GM18507 (cell line): ENCODE measurements at regions not wholly inside any gene's neighbourhood (a gene's known extent, or its start where the extent isn't known, plus 50 kb on each side); places are given as distances from the start of the nearest gene placed in this dataset.

Experiments used
- DNase-seq: peaks from one replicate; pipeline ENCODE4 v3.0.0; 2011; ENCODE audit warnings: low read depth; ENCODE audit not compliant: insufficient read length; ENCODE audit errors: extremely low spot score
- FAIRE-seq: peaks from 2 replicates; lab custom pipeline; 2011; peaks lifted over from hg19 to GRCh38; lab: Jason Lieb, UNC

DNA sequence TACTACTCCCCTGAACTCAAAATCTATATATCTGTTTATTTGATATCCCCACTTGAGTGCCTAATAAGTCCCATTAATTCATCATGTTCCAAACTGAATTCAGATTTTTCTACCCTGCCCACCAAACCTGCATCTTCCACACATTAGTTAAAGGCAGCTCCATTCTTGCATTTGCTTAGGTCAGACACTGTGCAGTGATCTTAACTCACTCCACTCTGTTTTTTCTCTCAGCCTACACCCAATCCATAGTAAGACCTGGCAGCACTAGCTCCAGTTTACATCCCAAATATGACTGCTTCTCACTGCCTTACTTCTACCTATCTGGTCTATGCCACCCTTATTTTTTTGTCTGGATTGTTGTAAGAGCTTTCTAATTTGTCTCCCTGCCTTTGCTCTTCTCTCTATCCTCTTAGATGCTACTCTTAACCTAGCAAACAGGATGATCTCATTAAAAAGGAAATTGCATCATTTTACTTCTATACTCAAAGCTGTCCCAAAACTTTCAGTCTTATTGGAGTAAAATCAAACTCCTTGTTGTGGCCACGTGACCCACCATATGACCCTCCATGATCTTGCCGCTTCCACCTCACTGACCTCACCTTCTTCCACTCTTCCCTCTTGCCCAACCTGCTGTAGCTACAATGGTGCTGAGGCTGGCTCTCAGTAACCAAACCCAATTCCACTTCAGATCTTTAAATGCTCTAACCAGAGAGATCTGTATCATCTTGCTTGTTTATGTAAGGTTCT lies 274.9 kb upstream of the FANCL start:
- DNase-seq: no peak
- FAIRE-seq: no peak

GRCh38 chr2:58514252-58514651 lies 273.1 kb upstream of the FANCL start:
- FAIRE-seq (no peak), DNase-seq (no peak)

- DNase-seq: no peak
- FAIRE-seq: no peak
Observed at GRCh38 chr2:58512878-58513277, 271.8 kb upstream of the FANCL start.

- FAIRE-seq (no peak), DNase-seq (no peak)
Observed at GRCh38 chr2:58508006-58508405, 266.9 kb upstream of the FANCL start.

DNA sequence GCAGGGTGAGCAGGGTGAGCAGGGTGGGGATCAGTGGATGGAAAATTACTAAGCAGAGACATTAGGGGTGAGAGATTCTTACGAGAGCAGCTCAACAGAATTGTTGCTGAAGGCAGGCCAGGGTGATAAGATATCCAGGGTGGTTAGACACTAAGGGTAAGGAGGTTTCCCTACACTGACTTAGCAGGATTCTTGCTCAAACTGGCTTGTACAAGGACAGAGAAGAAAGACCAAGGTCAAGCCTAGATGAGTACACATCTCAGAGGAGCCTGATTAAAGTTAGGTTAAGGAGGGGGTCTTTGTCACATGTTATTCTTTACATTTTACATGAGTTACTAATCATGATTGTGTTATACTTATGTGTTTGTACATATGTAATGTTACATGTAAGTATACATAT lies 262.8 kb upstream of the FANCL start:
- no peak for FAIRE-seq
- no peak for DNase-seq

DNA sequence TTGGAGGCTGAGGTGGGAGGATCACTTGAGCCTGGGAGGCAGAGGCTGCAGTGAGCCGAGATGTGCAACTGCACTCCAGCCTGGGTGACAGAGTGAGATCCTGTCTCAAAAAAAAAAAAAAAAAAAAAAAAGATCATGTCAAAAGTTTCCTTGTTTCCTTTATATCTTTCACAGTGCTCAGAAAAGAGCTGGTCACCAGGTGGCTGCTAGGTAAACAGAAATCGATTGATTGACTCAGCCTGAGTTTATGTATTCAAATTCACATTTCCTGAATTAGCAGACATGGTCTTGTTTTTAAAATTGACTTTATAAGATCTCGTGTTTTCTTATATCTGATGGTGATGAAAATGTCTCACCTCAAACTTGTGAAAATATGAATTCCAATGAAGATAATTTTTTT lies 261.8 kb upstream of the FANCL start:
- DNase-seq (no peak), FAIRE-seq (no peak)

DNA sequence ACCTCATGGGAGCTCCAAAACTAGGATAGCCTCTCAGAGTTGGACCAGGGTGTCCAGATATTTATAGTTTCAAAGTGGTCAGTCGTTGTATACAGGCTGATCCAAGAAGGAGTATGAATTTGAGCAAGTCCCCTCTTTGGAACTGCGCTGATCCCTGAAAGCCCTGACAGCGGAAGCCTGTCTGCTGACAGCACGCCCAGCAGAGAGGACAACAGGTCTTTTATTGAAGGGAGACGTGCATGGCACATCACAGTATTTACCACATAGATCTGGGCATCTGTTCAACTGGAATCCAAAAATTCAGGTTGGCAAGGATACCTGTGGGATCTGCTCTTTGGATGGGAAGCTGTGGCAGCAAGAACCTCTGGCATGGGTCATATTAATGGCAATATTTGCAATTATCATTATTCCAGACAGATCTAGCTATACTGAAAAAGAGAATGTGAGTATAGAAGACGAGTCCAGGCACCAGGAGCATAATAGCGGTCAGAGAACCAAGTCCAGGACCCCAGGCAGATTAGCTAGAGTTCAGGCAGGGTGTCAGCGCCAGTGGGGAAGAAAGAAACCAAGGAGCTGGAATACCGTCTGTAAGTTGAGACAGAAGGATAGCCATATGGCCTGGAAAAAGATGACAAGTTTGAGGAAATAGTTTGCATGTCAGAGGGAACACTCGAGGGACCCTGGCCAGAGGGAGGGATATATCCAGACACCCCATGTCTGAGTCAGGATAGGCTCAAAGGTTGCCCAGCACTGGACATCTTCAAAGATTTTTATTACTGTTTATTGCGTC lies 260.4 kb upstream of the FANCL start:
- DNase-seq (no peak), FAIRE-seq (no peak)

GRCh38 chr2:58497168-58497567 lies 256.0 kb upstream of the FANCL start:
- DNase-seq: no peak

DNA sequence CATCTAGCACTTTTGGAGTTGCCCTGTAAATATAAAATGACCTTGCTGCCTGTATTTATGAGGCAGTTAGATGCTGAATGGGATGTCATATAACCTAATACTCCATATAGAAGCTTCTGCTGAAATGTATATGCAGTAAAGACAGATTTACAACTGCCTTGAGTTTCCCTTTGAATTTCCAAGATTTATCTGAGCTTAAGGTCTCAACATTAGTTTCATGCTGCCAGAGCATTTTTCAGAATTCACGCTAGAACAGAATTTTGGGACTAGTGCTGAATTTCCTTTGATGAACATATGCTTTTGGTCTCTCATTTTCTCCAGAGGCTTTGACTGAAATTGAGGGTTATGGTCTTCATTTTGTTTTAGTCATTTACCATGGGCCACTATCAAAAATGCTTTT lies 254.7 kb upstream of the FANCL start:
- no peak for FAIRE-seq
- DNase-seq: no peak

More at GRCh38 chr2:58497168-58497567, 256.0 kb upstream of the FANCL start:
- FAIRE-seq: no peak

GRCh38 chr2:58494071-58494501 lies 253.0 kb upstream of the FANCL start:
- FAIRE-seq (no peak), DNase-seq (no peak)

- DNase-seq (no peak), FAIRE-seq (no peak)
Observed at GRCh38 chr2:58484629-58485028, 243.5 kb upstream of the FANCL start.

- FAIRE-seq: no peak
- no peak for DNase-seq
Observed at GRCh38 chr2:58484221-58484620, 243.1 kb upstream of the FANCL start.

GRCh38 chr2:58483307-58483706 lies 242.2 kb upstream of the FANCL start:
- no peak for DNase-seq
- no peak for FAIRE-seq

- DNase-seq: no peak
- no peak for FAIRE-seq
Observed at GRCh38 chr2:58481670-58482069, 240.5 kb upstream of the FANCL start.

GRCh38 chr2:58480141-58480540 lies 239.0 kb upstream of the FANCL start:
- DNase-seq: no peak
- FAIRE-seq: no peak

GRCh38 chr2:58479535-58480140 lies 238.5 kb upstream of the FANCL start:
- no peak for FAIRE-seq

GRCh38 chr2:58476556-58476955 lies 235.4 kb upstream of the FANCL start:
- no peak for DNase-seq
- no peak for FAIRE-seq

More at GRCh38 chr2:58479535-58480140, 238.5 kb upstream of the FANCL start:
- DNase-seq: no peak

- DNase-seq: no peak
- FAIRE-seq: no peak
Observed at GRCh38 chr2:58475756-58476155, 234.6 kb upstream of the FANCL start.

- DNase-seq (no peak), FAIRE-seq (no peak)
Observed at GRCh38 chr2:58473165-58473564, 232.0 kb upstream of the FANCL start.

DNA sequence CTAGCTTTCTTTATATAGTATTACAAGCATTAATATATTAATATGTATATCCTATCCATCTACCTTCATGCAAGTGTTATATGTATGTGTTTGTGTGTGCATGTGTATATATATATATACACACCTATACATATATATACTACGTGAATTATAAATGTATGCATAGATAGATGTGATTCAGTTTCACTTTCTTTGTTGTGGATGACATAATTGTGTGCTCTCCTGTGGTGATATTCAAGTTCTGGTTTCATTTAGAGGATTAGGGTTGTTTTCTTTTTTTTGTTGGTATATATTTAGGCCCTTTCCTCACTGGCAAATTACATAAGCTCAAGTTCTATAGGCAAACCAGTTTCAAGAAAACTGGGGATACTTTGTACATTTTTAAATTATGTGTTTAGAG lies 225.7 kb upstream of the FANCL start:
- DNase-seq (no peak), FAIRE-seq (no peak)
